ENCODE measurements at regions not wholly inside any gene's neighbourhood (a gene's known extent, or its start where the extent isn't known, plus 50 kb on each side); places are given as distances from the start of the nearest gene placed in this dataset.

GRCh38 chr17:33798308-33798707, 456.8 kb upstream of the CCL2 start:
- no peaks in the 10 kb centered on the region for H3K9me3 ChIP-seq (ENCODE audit: control insufficient read depth, insufficient read depth, low read length)
- DNase-seq (ENCODE audit: low read depth in 4 of 6, low spot score in 6 of 6): peak in 2 of 6 donors; percentile 70 to 75
- 67% methylated on average over 1 of the region's 5 CpGs for WGBS (ENCODE audit: insufficient coverage)
- no peak overlapping the region for H3K4me3 ChIP-seq (ENCODE audit: low read depth, low read length)
- H3K4me1 ChIP-seq (ENCODE audit: control insufficient read depth, insufficient read depth, low read length): peaks cover 4% of the 10 kb centered on the region
- H3K27ac ChIP-seq (ENCODE audit: low read depth, low read length): no peak overlapping the region
- H3K36me3 ChIP-seq (ENCODE audit: control insufficient read depth, insufficient read depth, low read length): no peaks in the 10 kb centered on the region
- no peaks in the 10 kb centered on the region for H3K27me3 ChIP-seq (ENCODE audit: control insufficient read depth, insufficient read depth, low read length)

DNA sequence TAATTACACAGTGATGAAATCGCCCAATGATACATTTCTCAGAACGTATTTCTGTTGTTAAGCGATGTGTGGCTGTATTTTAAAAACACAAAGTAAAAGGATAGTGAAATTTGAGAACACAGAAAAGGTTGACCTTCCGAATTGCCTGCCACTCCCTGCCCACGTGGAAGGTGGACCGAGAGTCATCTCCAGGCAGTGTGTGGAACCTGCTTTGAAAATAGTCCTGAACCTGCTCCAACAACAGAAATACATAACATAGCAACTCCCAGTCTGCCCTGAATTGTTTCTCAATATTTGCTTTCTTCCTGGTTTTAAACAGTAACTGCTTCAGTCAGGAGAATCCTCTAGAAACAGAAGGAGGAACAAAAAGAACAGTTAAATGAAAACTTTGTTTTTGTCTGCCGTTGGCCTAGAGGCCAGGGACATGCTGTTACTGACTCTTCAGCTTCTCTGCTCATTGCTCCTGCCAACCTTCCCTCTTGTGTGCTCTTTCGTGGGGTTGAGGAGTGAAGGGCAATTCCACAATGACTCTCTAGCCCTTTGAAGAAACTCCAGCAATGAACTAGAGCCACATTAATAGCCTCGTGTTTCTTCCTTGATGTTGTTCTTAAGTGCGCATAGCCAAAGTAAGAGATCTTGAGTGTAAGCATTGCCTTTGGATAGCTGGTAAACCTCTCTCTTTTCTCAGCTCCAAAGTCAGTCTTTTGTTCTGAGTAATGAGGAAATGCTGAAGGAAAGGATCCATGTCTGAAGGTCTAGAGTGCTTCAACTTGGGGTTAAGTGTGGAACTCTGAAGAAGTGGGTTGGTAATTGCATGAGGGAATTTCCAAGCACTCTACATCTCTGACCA, 452.5 kb upstream of the CCL2 start:
- 85% methylated on average over 6 of the region's 10 CpGs for WGBS (ENCODE audit: insufficient coverage)

DNA sequence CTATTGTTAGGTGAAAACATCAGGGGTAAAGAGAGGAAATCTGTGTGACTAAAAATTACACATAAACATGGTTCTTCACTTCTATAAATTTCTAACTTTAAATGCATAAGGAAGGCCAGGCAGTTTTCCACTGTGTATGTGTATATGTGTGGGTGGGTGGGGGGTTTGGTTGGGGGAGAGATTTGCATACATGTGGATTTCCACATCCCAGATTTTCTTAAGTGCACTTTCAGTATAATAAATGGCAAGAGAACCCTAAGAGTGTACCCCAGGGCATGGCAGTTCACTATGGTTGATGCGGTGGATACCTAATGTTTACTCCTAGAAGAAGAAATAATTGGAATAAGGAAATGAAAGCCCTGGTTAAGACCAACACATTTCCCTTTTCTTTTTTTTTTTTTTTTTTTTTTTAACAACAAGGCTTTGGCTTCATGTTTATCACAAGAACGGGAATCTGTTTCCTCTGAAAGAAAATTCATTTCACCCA, 451.8 kb upstream of the CCL2 start:
- no peak overlapping the region for H3K27ac ChIP-seq (ENCODE audit: low read depth, low read length)
- no peaks in the 10 kb centered on the region for H3K9me3 ChIP-seq (ENCODE audit: control insufficient read depth, insufficient read depth, low read length)
- H3K36me3 ChIP-seq (ENCODE audit: control insufficient read depth, insufficient read depth, low read length): no peaks in the 10 kb centered on the region
- peaks cover 10% of the 10 kb centered on the region for H3K4me1 ChIP-seq (ENCODE audit: control insufficient read depth, insufficient read depth, low read length)
- DNase-seq (ENCODE audit: low read depth in 4 of 6, low spot score in 6 of 6): no peak
- WGBS (ENCODE audit: insufficient coverage): no CpG with 5 or more reads among the region's 2 CpGs
- no peaks in the 10 kb centered on the region for H3K27me3 ChIP-seq (ENCODE audit: control insufficient read depth, insufficient read depth, low read length)
- no peak overlapping the region for H3K4me3 ChIP-seq (ENCODE audit: low read depth, low read length)

More for the DNA sequence above, 452.5 kb upstream of the CCL2 start:
- no peaks in the 10 kb centered on the region for H3K27me3 ChIP-seq (ENCODE audit: control insufficient read depth, insufficient read depth, low read length)
- H3K36me3 ChIP-seq (ENCODE audit: control insufficient read depth, insufficient read depth, low read length): no peaks in the 10 kb centered on the region
- H3K4me3 ChIP-seq (ENCODE audit: low read depth, low read length): no peak overlapping the region
- no peak overlapping the region for H3K27ac ChIP-seq (ENCODE audit: low read depth, low read length)
- H3K9me3 ChIP-seq (ENCODE audit: control insufficient read depth, insufficient read depth, low read length): no peaks in the 10 kb centered on the region
- peaks cover 13% of the 10 kb centered on the region for H3K4me1 ChIP-seq (ENCODE audit: control insufficient read depth, insufficient read depth, low read length)
- peak in 1 of 6 donors; percentile 8 for DNase-seq (ENCODE audit: low read depth in 4 of 6, low spot score in 6 of 6)

GRCh38 chr17:33803686-33804085, 451.4 kb upstream of the CCL2 start:
- Histone ChIP-seq H3K4me1 (ENCODE audit: control insufficient read depth, insufficient read depth, low read length) (peaks cover 10% of the 10 kb centered on the region), H3K27me3 (ENCODE audit: control insufficient read depth, insufficient read depth, low read length) (no peaks in the 10 kb centered on the region), H3K36me3 (ENCODE audit: control insufficient read depth, insufficient read depth, low read length) (no peaks in the 10 kb centered on the region), H3K9me3 (ENCODE audit: control insufficient read depth, insufficient read depth, low read length) (no peaks in the 10 kb centered on the region), H3K4me3 (ENCODE audit: low read depth, low read length) (no peak overlapping the region), H3K27ac (ENCODE audit: low read depth, low read length) (no peak overlapping the region)
- WGBS (ENCODE audit: insufficient coverage): no CpG with 5 or more reads among the region's 2 CpGs
- DNase-seq (ENCODE audit: low read depth in 4 of 6, low spot score in 6 of 6): peak in 3 of 6 donors; percentile 25 to 88 (median 28)

- Histone ChIP-seq H3K27ac (ENCODE audit: low read depth, low read length) (no peak overlapping the region), H3K4me1 (ENCODE audit: control insufficient read depth, insufficient read depth, low read length) (peaks cover 10% of the 10 kb centered on the region), H3K9me3 (ENCODE audit: control insufficient read depth, insufficient read depth, low read length) (no peaks in the 10 kb centered on the region), H3K36me3 (ENCODE audit: control insufficient read depth, insufficient read depth, low read length) (no peaks in the 10 kb centered on the region), H3K27me3 (ENCODE audit: control insufficient read depth, insufficient read depth, low read length) (no peaks in the 10 kb centered on the region), H3K4me3 (ENCODE audit: low read depth, low read length) (no peak overlapping the region)
- no peak for DNase-seq (ENCODE audit: low read depth in 4 of 6, low spot score in 6 of 6)
- 100% methylated on average over 2 of the region's 4 CpGs for WGBS (ENCODE audit: insufficient coverage)
Measured at GRCh38 chr17:33804401-33804800, 450.7 kb upstream of the CCL2 start.

- Histone ChIP-seq H3K9me3 (ENCODE audit: control insufficient read depth, insufficient read depth, low read length) (no peaks in the 10 kb centered on the region), H3K4me3 (ENCODE audit: low read depth, low read length) (no peak overlapping the region), H3K36me3 (ENCODE audit: control insufficient read depth, insufficient read depth, low read length) (no peaks in the 10 kb centered on the region), H3K4me1 (ENCODE audit: control insufficient read depth, insufficient read depth, low read length) (peaks cover 10% of the 10 kb centered on the region), H3K27me3 (ENCODE audit: control insufficient read depth, insufficient read depth, low read length) (no peaks in the 10 kb centered on the region), H3K27ac (ENCODE audit: low read depth, low read length) (no peak overlapping the region)
- peak in 1 of 6 donors; percentile 91 for DNase-seq (ENCODE audit: low read depth in 4 of 6, low spot score in 6 of 6)
Measured at GRCh38 chr17:33806631-33807030, 448.5 kb upstream of the CCL2 start.

- Histone ChIP-seq H3K4me1 (ENCODE audit: control insufficient read depth, insufficient read depth, low read length) (peaks cover 10% of the 10 kb centered on the region), H3K9me3 (ENCODE audit: control insufficient read depth, insufficient read depth, low read length) (no peaks in the 10 kb centered on the region), H3K4me3 (ENCODE audit: low read depth, low read length) (no peak overlapping the region), H3K27me3 (ENCODE audit: control insufficient read depth, insufficient read depth, low read length) (no peaks in the 10 kb centered on the region), H3K27ac (ENCODE audit: low read depth, low read length) (no peak overlapping the region), H3K36me3 (ENCODE audit: control insufficient read depth, insufficient read depth, low read length) (no peaks in the 10 kb centered on the region)
- DNase-seq (ENCODE audit: low read depth in 4 of 6, low spot score in 6 of 6): no peak
Measured at GRCh38 chr17:33809748-33810147, 445.3 kb upstream of the CCL2 start.

GRCh38 chr17:33811004-33811760, 443.9 kb upstream of the CCL2 start:
- 47% methylated on average over 6 of the region's 7 CpGs for WGBS (ENCODE audit: insufficient coverage)
- no peak overlapping the region for H3K4me3 ChIP-seq (ENCODE audit: low read depth, low read length)

GRCh38 chr17:33811984-33812577, 443.0 kb upstream of the CCL2 start:
- WGBS (ENCODE audit: insufficient coverage): 88% methylated on average over 1 of the region's 4 CpGs
- Histone ChIP-seq H3K27me3 (ENCODE audit: control insufficient read depth, insufficient read depth, low read length) (no peaks in the 10 kb centered on the region), H3K36me3 (ENCODE audit: control insufficient read depth, insufficient read depth, low read length) (no peaks in the 10 kb centered on the region), H3K4me1 (ENCODE audit: control insufficient read depth, insufficient read depth, low read length) (peaks cover 5% of the 10 kb centered on the region), H3K4me3 (ENCODE audit: low read depth, low read length) (no peak overlapping the region), H3K9me3 (ENCODE audit: control insufficient read depth, insufficient read depth, low read length) (no peaks in the 10 kb centered on the region), H3K27ac (ENCODE audit: low read depth, low read length) (no peak overlapping the region)
- DNase-seq (ENCODE audit: low read depth in 4 of 6, low spot score in 6 of 6): no peak

More at GRCh38 chr17:33811004-33811760, 443.9 kb upstream of the CCL2 start:
- no peaks in the 10 kb centered on the region for H3K27me3 ChIP-seq (ENCODE audit: control insufficient read depth, insufficient read depth, low read length)
- peaks cover 9% of the 10 kb centered on the region for H3K4me1 ChIP-seq (ENCODE audit: control insufficient read depth, insufficient read depth, low read length)
- no peak overlapping the region for H3K27ac ChIP-seq (ENCODE audit: low read depth, low read length)
- H3K36me3 ChIP-seq (ENCODE audit: control insufficient read depth, insufficient read depth, low read length): no peaks in the 10 kb centered on the region
- no peaks in the 10 kb centered on the region for H3K9me3 ChIP-seq (ENCODE audit: control insufficient read depth, insufficient read depth, low read length)
- DNase-seq (ENCODE audit: low read depth in 4 of 6, low spot score in 6 of 6): peak in 1 of 6 donors; percentile 57
